Left cardiac atrium (tissue), 4 donors: ENCODE measurements at regions not wholly inside any gene's neighbourhood (a gene's known extent, or its start where the extent isn't known, plus 50 kb on each side); places are given as distances from the start of the nearest gene placed in this dataset.

Source experiments
- ATAC-seq, 2 donors: fragments of 200-7000 bp; cut with Tn5 transposase; one replicate each; pipeline ENCODE4 v1.9.1; 2020; ENCODE audit warnings: mild to moderate bottlenecking in 2 of 2, moderate library complexity in 2 of 2
- DNase-seq: peaks from one replicate; pipeline ENCODE4 v3.0.0-alpha.2; 2020
- intact Hi-C, 2 donors: fragments of 100-400 bp; cut with DNase I; formaldehyde crosslinking; loops; one replicate each; pipeline versions ENCODE4 v1.14.1 to v1.15.1; 2022 to 2023
- donor health status: DM: no; HTN: yes; CAD: no.
- donor health status: DM: no; HTN: yes; CAD: no; lungs with severe emphysema.
- donor health status: DM: yes; HTN: yes; CAD: no.
- donor health status: Dilated cardiomyopathy.

GRCh38 chr17:15117239-15117638 lies 147.9 kb downstream of the PMP22 start:
- intact Hi-C loops = no loop called here
- ATAC-seq (no peak), DNase-seq (no peak)

- intact Hi-C loops = no loop called here
- DNase-seq (no peak), ATAC-seq (no peak)
These were observed 152.1 kb downstream of the PMP22 start for GRCh38 chr17:15112846-15113617.

GRCh38 chr17:15109608-15110007 lies 155.5 kb downstream of the PMP22 start:
- intact Hi-C loops = no loop called here
- DNase-seq (no peak), ATAC-seq (no peak)

GRCh38 chr17:15108992-15109391 lies 156.1 kb downstream of the PMP22 start:
- DNase-seq (no peak), ATAC-seq (no peak)
- intact Hi-C loops = no loop called here

GRCh38 chr17:15106540-15106939 lies 158.6 kb downstream of the PMP22 start:
- ATAC-seq (no peak), DNase-seq (no peak)
- intact Hi-C loops = no loop called here

GRCh38 chr17:15103785-15104184 lies 161.3 kb downstream of the PMP22 start:
- ATAC-seq (no peak), DNase-seq (no peak)
- intact Hi-C loops = no loop called here

- intact Hi-C loops = no loop called here
- DNase-seq (no peak), ATAC-seq (no peak)
These were observed 164.0 kb downstream of the PMP22 start for GRCh38 chr17:15101175-15101574.

GRCh38 chr17:15096511-15096910 lies 168.6 kb downstream of the PMP22 start:
- ATAC-seq (no peak), DNase-seq (no peak)
- intact Hi-C loops = no loop called here

GRCh38 chr17:15095935-15096334 lies 169.2 kb downstream of the PMP22 start:
- intact Hi-C loops = no loop called here
- no peak for ATAC-seq

GRCh38 chr17:15092762-15093161 lies 172.4 kb downstream of the PMP22 start:
- intact Hi-C loops = no loop called here
- peak in 1 of 2 donors; percentile 36 for ATAC-seq
- DNase-seq = no peak

More at GRCh38 chr17:15095935-15096334, 169.2 kb downstream of the PMP22 start:
- DNase-seq = no peak

- DNase-seq (no peak), ATAC-seq (peak; percentile 66 to 76)
These were observed 172.9 kb downstream of the PMP22 start for GRCh38 chr17:15092261-15092660.

GRCh38 chr17:15091825-15092224 lies 173.3 kb downstream of the PMP22 start:
- ATAC-seq (no peak), DNase-seq (no peak)
- intact Hi-C loops = no loop called here

More at GRCh38 chr17:15092261-15092660, 172.9 kb downstream of the PMP22 start:
- intact Hi-C loops = no loop called here

GRCh38 chr17:15090533-15090932 lies 174.6 kb downstream of the PMP22 start:
- DNase-seq (no peak), ATAC-seq (no peak)
- intact Hi-C loops = no loop called here

- intact Hi-C loops = no loop called here
- peak; percentile 90 to 93 for ATAC-seq
- DNase-seq = no peak
These were observed 177.2 kb downstream of the PMP22 start for GRCh38 chr17:15087946-15088345.

GRCh38 chr17:15086776-15087295 lies 178.3 kb downstream of the PMP22 start:
- intact Hi-C loops = no loop called here
- DNase-seq (no peak), ATAC-seq (no peak)

GRCh38 chr17:15085890-15086677 lies 179.0 kb downstream of the PMP22 start:
- DNase-seq (no peak), ATAC-seq (no peak)
- intact Hi-C loops = no loop called here

GRCh38 chr17:15083225-15083624 lies 181.9 kb downstream of the PMP22 start:
- DNase-seq (no peak), ATAC-seq (no peak)
- intact Hi-C loops = no loop called here

GRCh38 chr17:15081008-15081407 lies 184.1 kb downstream of the PMP22 start:
- intact Hi-C loops = no loop called here
- DNase-seq (no peak), ATAC-seq (no peak)

- intact Hi-C loops = no loop called here
These were observed 186.6 kb downstream of the PMP22 start for GRCh38 chr17:15078570-15078969.

GRCh38 chr17:15076991-15077663 lies 188.0 kb downstream of the PMP22 start:
- ATAC-seq = no peak
- no peak for DNase-seq
- intact Hi-C loops = no loop called here

More at GRCh38 chr17:15078570-15078969, 186.6 kb downstream of the PMP22 start:
- ATAC-seq = no peak
- DNase-seq = no peak
